ENCODE measurements at regions not wholly inside any gene's neighbourhood (a gene's known extent, or its start where the extent isn't known, plus 50 kb on each side); places are given as distances from the start of the nearest gene placed in this dataset.
"Not testable (repeated sequence)": the region's sequence is repeated elsewhere in the genome, so short reads cannot be mapped to it uniquely, and the experiment has no call there.

- Histone ChIP-seq H3K27me3 (no peaks in the 10 kb centered on the region), H3K9me3 (no peaks in the 10 kb centered on the region), H3K4me1 (no peaks in the 10 kb centered on the region), H3K36me3 (no peaks in the 10 kb centered on the region), H3K4me3 (ENCODE audit: low read depth, low read length) (no peak overlapping the region)
- no peak for DNase-seq
- no peak for TF ChIP-seq CTCF (IDR thresholded peaks at IDR 0.05; ENCODE audit: low read depth, low read length)
These were observed 647.0 kb upstream of the SGO1 start for GRCh38 chr3:20832963-20833362.

GRCh38 chr3:20822251-20822650 lies 636.2 kb upstream of the SGO1 start:
- TF ChIP-seq CTCF (IDR thresholded peaks at IDR 0.05; ENCODE audit: low read depth, low read length) = no peak
- H3K4me3 ChIP-seq (ENCODE audit: low read depth, low read length) = no peak overlapping the region
- DNase-seq = no peak
- no peaks in the 10 kb centered on the region for H3K36me3 ChIP-seq
- no peaks in the 10 kb centered on the region for H3K27me3 ChIP-seq
- H3K9me3 ChIP-seq = no peaks in the 10 kb centered on the region
- no peaks in the 10 kb centered on the region for H3K4me1 ChIP-seq

- not testable (repeated sequence) for H3K4me1 ChIP-seq; H3K9me3 ChIP-seq; H3K27me3 ChIP-seq; H3K4me3 ChIP-seq (ENCODE audit: low read depth, low read length); H3K36me3 ChIP-seq; DNase-seq
These were observed 634.9 kb upstream of the SGO1 start for GRCh38 chr3:20820872-20821271.

GRCh38 chr3:20811631-20812030 lies 625.6 kb upstream of the SGO1 start:
- no peak for TF ChIP-seq CTCF (IDR thresholded peaks at IDR 0.05; ENCODE audit: low read depth, low read length)
- Histone ChIP-seq H3K27me3 (no peaks in the 10 kb centered on the region), H3K4me3 (ENCODE audit: low read depth, low read length) (no peak overlapping the region), H3K9me3 (no peaks in the 10 kb centered on the region), H3K36me3 (no peaks in the 10 kb centered on the region), H3K4me1 (no peaks in the 10 kb centered on the region)
- no peak for DNase-seq

- H3K4me1 ChIP-seq = no peaks in the 10 kb centered on the region
- DNase-seq = no peak
- no peak for TF ChIP-seq CTCF (IDR thresholded peaks at IDR 0.05; ENCODE audit: low read depth, low read length)
- no peaks in the 10 kb centered on the region for H3K9me3 ChIP-seq
- no peak overlapping the region for H3K4me3 ChIP-seq (ENCODE audit: low read depth, low read length)
- no peaks in the 10 kb centered on the region for H3K36me3 ChIP-seq
- no peaks in the 10 kb centered on the region for H3K27me3 ChIP-seq
These were observed 625.0 kb upstream of the SGO1 start for GRCh38 chr3:20811006-20811405.

- no peaks in the 10 kb centered on the region for H3K36me3 ChIP-seq
- no peak for TF ChIP-seq CTCF (IDR thresholded peaks at IDR 0.05; ENCODE audit: low read depth, low read length)
- H3K9me3 ChIP-seq = no peaks in the 10 kb centered on the region
- DNase-seq = no peak
- no peaks in the 10 kb centered on the region for H3K27me3 ChIP-seq
- no peak overlapping the region for H3K4me3 ChIP-seq (ENCODE audit: low read depth, low read length)
- no peaks in the 10 kb centered on the region for H3K4me1 ChIP-seq
These were observed 624.5 kb upstream of the SGO1 start for GRCh38 chr3:20810555-20810954.

GRCh38 chr3:20809356-20809755 lies 623.4 kb upstream of the SGO1 start:
- Histone ChIP-seq H3K4me3 (ENCODE audit: low read depth, low read length) (no peak overlapping the region), H3K36me3 (no peaks in the 10 kb centered on the region), H3K4me1 (no peaks in the 10 kb centered on the region), H3K9me3 (no peaks in the 10 kb centered on the region), H3K27me3 (no peaks in the 10 kb centered on the region)
- no peak for DNase-seq
- no peak for TF ChIP-seq CTCF (IDR thresholded peaks at IDR 0.05; ENCODE audit: low read depth, low read length)

Measured in BE2C (cell line).